Hematopoietic multipotent progenitor cell treated with erythropoietin and hydrocortisone succinate and interleukin-3 and kit ligand, for 8 days (in vitro differentiated cells): ENCODE measurements at regions not wholly inside any gene's neighbourhood (a gene's known extent, or its start where the extent isn't known, plus 50 kb on each side); places are given as distances from the start of the nearest gene placed in this dataset.

Experiments
- DNase-seq: peaks from one replicate; pipeline ENCODE4 v3.0.0-alpha.2; 2015

DNA sequence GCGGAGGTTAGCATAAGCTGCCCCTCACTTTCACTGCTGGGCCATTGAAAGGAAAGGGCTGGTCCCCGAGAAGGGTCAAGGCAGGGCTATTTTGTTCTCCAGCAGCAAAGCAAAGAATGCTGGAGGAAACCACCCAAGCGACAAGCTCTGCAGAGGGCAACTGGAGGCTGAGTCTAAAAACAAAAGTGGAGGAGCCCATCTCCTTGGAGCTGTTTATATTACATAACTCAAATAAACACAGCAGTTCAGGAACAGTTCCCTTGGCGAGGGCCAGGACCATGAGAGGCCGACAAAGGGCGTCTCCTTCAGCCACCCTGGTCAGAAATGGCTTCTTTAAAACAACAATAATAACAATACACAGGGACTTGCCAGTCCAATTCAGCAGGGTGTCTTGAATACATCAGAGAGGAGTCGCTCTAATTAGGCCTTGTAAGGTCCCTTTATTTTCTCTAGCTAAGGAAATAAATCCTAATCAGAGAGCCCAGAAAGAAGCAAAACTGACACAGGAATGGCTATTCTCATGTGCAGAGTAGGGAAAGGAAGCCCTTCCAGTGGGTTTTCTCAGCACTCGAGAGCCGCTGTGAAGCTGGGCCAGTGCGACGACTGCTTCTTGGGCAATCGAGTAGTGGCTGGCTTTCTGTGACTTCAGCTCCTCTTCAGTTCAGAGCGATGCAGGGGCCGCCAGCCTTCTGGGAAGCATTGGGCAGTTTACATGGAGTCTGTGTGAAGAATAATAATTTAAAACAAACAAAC is 57.0 kb upstream of the TARBP1 start:
- DNase-seq: no peak

DNA sequence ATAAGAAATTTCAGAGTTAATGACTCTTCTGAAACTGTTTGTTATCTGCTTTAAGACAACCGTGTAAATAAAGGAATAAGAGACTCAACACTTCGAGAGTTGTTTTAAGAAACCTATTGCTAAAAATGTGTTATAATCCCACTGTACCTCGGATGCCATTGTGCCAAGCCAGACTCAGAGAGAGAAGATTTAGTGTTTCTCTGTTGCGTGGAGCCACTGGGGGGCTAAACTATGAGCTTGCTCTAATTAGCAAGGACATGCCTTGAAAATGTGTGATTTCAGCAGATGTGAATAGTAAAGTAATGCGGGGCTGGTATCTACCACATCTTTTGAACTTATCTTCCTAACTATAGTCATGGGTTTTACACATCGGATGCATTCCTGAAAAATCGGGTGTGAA is 56.2 kb upstream of the TARBP1 start:
- DNase-seq: no peak

DNA sequence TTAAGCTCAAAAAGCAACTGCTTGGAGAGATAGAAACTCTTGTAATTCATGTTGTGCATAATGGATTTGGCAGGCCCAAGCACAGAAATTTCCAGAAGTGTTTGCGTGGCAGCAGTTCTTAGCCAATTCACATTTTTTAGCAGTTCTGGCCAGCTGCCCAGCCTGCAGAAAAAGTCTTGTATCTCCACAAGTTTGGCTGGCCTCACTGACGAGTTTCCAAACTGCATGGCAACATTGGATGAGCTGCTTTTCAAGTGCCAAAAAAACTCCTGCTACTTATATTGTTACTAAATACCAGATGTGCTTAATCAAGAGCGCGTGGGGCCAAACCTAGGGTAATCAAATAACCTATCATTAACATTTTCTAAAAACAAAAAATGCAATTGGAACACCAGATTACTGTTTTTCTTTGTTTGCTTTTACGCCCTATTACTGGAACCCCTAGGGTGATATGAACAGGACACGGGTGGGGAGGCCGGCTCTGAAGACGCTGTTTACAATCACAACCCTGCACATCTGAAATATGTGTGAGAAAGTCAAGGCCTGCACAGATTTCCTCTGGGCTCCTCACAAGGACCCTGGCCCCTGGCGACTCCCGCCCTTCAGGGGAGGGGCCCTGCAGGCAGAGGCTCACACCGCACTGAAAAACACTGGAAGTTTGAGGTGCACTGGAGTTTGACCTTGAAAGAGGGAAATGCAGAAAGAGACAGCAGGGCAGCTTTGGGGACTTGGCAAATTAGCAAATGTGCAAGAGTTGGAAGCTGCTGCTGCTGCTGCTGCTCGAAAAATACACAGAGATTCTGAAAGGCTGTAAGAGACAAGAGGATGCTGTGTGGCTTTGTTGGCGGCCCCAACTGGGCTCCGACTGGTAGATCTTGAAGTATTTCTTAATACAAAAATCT is 55.2 kb upstream of the TARBP1 start:
- DNase-seq: no peak

DNA sequence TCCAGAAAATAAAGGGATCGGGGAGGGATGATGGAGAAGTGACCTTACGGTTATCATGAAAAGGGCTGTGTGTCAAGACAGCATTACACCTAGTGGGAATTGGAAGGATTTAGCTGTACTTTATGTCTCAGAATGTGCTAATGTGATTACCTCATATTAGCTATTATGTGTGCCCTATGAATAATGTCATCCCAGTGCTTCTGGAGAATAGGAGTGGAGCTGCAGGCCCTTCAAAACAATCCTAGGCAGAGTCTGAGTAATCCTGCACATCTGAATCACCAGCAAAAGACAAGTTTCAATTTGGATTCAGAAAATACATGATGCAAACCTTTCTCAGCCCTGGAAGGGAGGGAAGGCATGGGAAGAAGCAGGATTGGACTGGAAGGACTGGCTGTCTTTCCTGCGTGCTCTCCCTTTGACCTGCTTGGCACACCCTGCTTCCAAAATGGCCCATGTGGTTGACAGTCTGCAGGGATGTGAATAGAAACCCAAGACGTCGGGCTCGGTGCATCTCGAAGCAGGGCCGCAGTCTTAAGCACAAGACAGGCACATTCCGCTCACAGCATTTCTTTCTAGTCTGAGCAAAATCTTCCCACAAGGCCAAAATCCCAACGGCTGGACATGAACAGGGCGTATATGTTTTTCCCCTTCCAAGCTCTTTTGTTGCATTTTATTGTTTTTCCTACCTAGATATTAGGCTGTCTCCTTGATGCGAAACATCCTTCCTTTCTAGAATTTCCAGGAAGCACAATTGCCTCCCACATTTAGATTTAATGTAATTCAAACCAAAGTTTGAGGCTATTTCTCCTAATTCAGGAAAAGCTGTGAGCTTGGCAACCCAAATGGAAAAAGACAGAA is 54.3 kb upstream of the TARBP1 start:
- DNase-seq: no peak

- DNase-seq: peak; percentile 24
Observed at GRCh38 chr1:234532503-234532922, 53.5 kb upstream of the TARBP1 start.

GRCh38 chr1:234531151-234531635 is 52.2 kb upstream of the TARBP1 start:
- no peak for DNase-seq

GRCh38 chr1:234530672-234531071 is 51.7 kb upstream of the TARBP1 start:
- no peak for DNase-seq

DNA sequence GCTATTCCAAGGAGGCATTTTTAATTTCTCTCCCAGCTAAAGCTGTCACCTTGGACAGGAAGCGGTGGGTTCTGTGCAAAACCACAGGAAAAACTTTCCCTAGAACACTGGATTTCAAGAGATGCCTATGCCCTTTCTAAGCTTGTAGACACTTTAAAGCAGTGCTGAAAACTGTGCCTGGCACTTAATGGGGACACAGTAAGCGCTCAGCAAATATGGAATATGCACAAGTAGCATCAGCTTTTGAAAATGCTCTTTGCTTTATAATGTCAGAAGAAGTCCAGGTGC is 50.9 kb upstream of the TARBP1 start:
- DNase-seq: no peak

GRCh38 chr1:234529095-234529949 is 50.3 kb upstream of the TARBP1 start:
- no peak for DNase-seq
